Stomach smooth muscle (tissue), 2 donors: ENCODE measurements at regions not wholly inside any gene's neighbourhood (a gene's known extent, or its start where the extent isn't known, plus 50 kb on each side); places are given as distances from the start of the nearest gene placed in this dataset.
"Not testable (repeated sequence)": the region's sequence is repeated elsewhere in the genome, so short reads cannot be mapped to it uniquely, and the experiment has no call there.

Source experiments
- H3K27ac ChIP-seq: one replicate; pipeline ENCODE4 v1.7.0; 2013; ENCODE audit warnings: mild to moderate bottlenecking, low read length, inconsistent platforms
- H3K27me3 ChIP-seq, 2 donors: one replicate each; pipeline ENCODE4 v1.7.0; 2013; ENCODE audit warnings: low read length in 2 of 2; ENCODE audit not compliant: insufficient read depth in 2 of 2, control insufficient read depth in 1 of 2
- H3K36me3 ChIP-seq, 2 donors: one replicate each; pipeline ENCODE4 v1.7.0; 2013; ENCODE audit warnings: low read length in 2 of 2; ENCODE audit not compliant: control insufficient read depth in 2 of 2, insufficient read depth in 2 of 2
- H3K4me1 ChIP-seq: one replicate; pipeline ENCODE4 v1.7.0; 2013; ENCODE audit warnings: low read length; ENCODE audit not compliant: control insufficient read depth, insufficient read depth
- H3K4me3 ChIP-seq, 2 donors: one replicate each; pipeline ENCODE4 v1.7.0; 2013; ENCODE audit warnings: low read length in 2 of 2
- H3K9ac ChIP-seq, 2 donors: one replicate each; pipeline ENCODE4 v1.7.0; 2013; ENCODE audit warnings: low read length in 2 of 2, mild to moderate bottlenecking in 1 of 2
- H3K9me3 ChIP-seq, 2 donors: one replicate each; pipeline ENCODE4 v1.7.0; 2013; ENCODE audit warnings: low read length in 2 of 2; ENCODE audit not compliant: control insufficient read depth in 2 of 2
- donor health status: healthy.
- donor health status: Pancreatic carcinoma.

DNA sequence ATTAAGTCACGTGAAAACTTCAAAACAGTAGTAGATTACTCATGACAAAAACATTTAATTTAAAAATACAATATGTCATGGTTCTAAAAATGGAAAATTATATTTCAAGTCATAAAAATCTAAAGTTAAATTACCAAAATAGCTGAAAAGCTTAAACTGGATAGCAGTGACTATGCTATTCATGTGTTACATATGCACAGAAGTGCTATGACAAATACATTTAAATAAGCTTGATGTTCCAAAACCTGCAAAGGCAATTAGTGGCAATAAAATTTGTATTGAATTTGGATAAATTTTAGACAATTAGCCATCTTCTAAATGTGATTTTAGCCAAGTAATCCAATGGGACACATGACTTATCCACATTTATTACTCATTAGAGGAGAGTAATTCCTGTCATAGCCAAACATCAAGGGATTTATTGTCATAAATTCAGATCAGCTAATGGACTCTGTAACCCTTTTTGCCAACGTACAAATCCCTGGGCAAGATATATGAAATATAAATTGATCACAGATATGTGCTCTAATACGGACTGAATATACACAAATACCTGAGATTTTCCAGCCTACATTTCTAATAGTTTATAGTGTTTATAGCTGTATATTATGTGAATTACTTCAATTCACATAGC is 419.4 kb downstream of the ISL1 start:
- no peak overlapping the region for H3K4me3 ChIP-seq
- no peaks in the 10 kb centered on the region for H3K36me3 ChIP-seq
- no peaks in the 10 kb centered on the region for H3K4me1 ChIP-seq
- no peaks in the 10 kb centered on the region for H3K27me3 ChIP-seq
- no peaks in the 10 kb centered on the region for H3K9me3 ChIP-seq
- no peak overlapping the region for H3K9ac ChIP-seq
- H3K27ac ChIP-seq = no peak overlapping the region

DNA sequence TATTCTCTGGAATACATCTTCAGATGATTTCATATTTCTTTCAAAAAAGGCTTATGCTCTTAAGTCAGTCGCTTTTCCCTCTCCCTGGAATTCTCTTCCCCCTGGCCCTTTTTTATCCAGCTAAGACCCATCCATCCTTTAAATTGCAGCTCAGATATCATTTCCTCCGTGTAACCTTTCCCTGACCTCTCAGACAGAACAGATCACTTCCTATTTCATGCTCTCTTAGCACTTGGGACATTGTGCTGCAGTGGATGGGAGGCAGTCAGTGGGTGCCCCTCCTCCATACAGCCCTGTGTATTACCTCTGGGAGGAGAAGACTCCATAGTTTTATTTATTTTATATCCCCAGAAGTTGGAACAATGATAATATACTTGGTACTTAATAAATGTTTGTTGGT is 423.4 kb downstream of the ISL1 start:
- Histone ChIP-seq H3K4me1 (no peaks in the 10 kb centered on the region), H3K36me3 (no peaks in the 10 kb centered on the region), H3K9me3 (no peaks in the 10 kb centered on the region), H3K27me3 (no peaks in the 10 kb centered on the region), H3K4me3 (no peak overlapping the region), H3K9ac (no peak overlapping the region), H3K27ac (no peak overlapping the region)

DNA sequence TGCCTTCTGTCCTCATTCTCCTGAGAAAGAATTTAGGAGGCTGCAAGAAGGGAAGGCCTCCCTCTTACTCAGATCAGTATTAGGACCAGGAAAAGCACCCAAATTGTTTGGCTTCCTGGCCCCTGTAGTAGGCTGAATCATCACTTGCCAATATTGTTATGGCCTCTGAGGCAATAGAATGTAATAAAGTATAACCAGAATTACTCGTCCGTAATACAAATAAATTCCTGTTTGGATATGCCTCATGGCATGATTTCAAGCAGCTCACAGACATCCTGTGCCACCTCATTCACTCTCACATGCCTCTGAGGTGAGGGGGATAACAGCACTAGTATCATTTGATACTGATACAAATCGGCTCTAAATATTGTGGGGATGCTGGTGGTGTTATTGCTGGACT is 427.3 kb downstream of the ISL1 start:
- Histone ChIP-seq H3K27ac (no peak overlapping the region), H3K4me3 (no peak overlapping the region), H3K4me1 (no peaks in the 10 kb centered on the region), H3K36me3 (no peaks in the 10 kb centered on the region), H3K9me3 (no peaks in the 10 kb centered on the region), H3K9ac (no peak overlapping the region), H3K27me3 (no peaks in the 10 kb centered on the region)

DNA sequence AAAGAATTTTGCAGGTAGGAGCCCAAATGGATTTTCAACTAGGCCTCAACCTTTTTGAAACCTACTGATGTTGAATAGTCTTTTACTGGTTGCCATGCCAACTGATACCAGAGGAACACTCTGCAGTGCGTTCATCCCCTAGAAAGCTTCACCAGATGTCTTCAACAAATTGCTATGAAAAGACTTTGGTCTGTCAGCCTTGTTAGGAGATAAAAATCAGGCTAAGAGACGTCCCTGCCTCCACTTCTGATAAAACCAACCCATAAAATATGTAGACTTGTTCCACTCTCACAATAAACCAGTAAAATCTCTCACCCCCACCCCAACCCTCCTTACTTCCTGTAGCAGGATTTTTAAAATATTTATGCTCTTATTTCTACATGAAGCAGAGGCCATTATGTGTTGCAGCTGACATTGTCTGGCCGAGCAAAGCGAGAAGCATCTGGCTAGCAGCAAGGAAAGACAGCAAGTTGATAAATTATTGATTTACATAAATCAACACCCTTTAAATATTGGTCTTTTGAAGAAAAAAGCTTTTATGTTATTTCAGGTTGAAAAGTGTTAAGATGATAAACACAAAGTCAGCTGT is 428.7 kb downstream of the ISL1 start:
- Histone ChIP-seq H3K27me3 (no peaks in the 10 kb centered on the region), H3K27ac (no peak overlapping the region), H3K9me3 (no peaks in the 10 kb centered on the region), H3K9ac (no peak overlapping the region), H3K4me3 (no peak overlapping the region), H3K36me3 (no peaks in the 10 kb centered on the region), H3K4me1 (no peaks in the 10 kb centered on the region)

DNA sequence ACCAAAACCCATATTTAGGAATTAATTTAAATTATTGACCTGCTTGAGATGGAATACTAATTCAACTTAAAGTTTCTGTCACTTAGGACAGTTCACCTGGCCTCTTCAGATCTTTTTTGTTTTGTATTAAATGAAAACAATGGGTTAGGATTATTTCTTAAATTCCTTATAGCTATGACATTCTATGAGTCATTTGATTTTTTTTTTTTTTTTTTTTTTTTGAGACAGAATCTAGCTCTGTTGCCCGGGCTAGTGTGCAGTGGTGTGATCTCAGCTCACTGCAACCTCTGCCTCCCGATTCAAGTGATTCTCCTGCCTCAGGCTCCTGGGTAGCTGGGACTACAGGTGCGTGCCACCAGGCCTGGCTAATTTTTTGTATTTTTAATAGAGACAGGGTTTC is 431.6 kb downstream of the ISL1 start:
- H3K4me1 ChIP-seq, H3K27ac ChIP-seq, H3K27me3 ChIP-seq, H3K9ac ChIP-seq, H3K36me3 ChIP-seq, H3K4me3 ChIP-seq, H3K9me3 ChIP-seq: not testable (repeated sequence)

DNA sequence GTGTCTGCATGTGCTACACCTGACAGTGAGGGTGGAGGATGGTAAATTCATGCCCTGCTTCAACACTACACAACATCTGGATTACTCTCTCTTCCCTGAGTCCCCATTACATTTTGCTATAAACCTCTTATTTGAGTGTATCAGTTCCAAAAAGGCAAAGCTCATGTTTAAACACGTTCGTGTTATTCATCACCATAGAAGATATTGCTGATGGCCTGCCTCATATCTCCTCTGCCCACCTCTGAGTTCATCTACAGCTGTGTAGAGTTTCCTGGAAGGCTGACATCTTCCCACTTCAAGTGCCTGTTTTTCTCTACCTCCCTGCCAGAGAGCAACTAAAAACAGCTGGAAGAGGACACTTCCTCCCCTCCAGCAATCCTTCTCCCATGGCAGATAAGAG is 433.2 kb downstream of the ISL1 start:
- Histone ChIP-seq H3K9ac (no peak overlapping the region), H3K4me3 (no peak overlapping the region), H3K27me3 (no peaks in the 10 kb centered on the region), H3K27ac (no peak overlapping the region), H3K36me3 (no peaks in the 10 kb centered on the region), H3K4me1 (no peaks in the 10 kb centered on the region), H3K9me3 (no peaks in the 10 kb centered on the region)

DNA sequence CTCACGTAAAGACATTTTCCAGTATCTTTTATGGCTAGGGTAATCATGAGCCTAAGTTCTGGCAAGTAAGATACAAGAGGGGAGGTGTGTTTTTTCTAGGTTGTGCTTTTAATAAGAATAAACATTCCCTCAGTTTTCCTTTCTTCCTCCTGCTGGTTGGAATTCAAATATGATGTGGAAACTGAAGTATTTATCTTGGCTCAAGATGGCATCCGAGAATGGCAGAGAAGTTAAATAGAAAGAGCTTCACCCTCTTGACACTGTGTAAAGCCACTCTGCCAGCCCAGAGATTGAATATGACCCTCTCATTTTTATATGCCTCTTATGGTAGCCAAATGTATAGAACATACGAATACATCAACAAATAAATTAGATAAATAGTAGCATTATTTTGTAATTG is 438.4 kb downstream of the ISL1 start:
- no peak overlapping the region for H3K4me3 ChIP-seq
- no peak overlapping the region for H3K9ac ChIP-seq
- no peak overlapping the region for H3K27ac ChIP-seq
- no peaks in the 10 kb centered on the region for H3K9me3 ChIP-seq
- H3K4me1 ChIP-seq = no peaks in the 10 kb centered on the region
- no peaks in the 10 kb centered on the region for H3K27me3 ChIP-seq
- H3K36me3 ChIP-seq = no peaks in the 10 kb centered on the region

DNA sequence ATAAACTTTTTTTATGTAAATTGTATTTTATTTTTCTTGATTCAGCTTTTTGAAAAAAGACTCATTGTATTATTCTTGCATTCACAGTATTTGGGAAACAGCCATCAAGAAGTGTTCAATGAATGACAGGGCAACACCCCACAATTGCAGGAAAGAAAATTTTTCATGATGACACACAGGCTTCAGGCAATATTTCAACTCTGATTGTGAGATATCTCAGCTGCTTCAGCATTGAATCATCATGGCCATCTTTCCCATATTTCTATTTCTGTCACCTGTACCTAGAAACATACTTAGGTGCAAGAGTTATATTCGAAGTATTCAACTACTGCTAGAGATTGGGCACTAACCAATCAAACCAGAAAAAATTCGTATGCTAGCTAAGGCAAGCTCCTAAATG is 446.0 kb downstream of the ISL1 start:
- Histone ChIP-seq H3K9me3 (no peaks in the 10 kb centered on the region), H3K27me3 (no peaks in the 10 kb centered on the region), H3K4me1 (no peaks in the 10 kb centered on the region), H3K4me3 (no peak overlapping the region), H3K9ac (no peak overlapping the region), H3K36me3 (no peaks in the 10 kb centered on the region), H3K27ac (no peak overlapping the region)

DNA sequence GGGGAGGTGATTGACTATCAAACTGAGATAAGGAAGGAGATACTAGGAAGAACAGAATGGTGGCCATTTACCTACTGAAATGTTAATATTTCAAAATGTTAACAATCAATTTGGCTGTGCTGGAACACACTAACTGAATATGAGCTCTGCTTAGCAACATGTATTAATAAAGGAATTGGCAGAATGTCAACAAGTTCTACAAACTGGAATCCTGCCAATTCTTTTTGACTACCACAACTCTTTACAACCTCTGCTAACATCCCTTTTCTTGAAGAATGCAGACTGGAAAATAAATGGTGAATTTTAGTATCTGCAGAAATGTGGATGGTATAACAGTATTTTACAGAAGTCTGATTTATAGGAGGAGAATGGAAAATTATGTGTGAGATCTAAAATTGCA is 446.4 kb downstream of the ISL1 start:
- Histone ChIP-seq H3K36me3 (no peaks in the 10 kb centered on the region), H3K27ac (no peak overlapping the region), H3K9me3 (no peaks in the 10 kb centered on the region), H3K4me3 (no peak overlapping the region), H3K9ac (no peak overlapping the region), H3K4me1 (no peaks in the 10 kb centered on the region), H3K27me3 (no peaks in the 10 kb centered on the region)

DNA sequence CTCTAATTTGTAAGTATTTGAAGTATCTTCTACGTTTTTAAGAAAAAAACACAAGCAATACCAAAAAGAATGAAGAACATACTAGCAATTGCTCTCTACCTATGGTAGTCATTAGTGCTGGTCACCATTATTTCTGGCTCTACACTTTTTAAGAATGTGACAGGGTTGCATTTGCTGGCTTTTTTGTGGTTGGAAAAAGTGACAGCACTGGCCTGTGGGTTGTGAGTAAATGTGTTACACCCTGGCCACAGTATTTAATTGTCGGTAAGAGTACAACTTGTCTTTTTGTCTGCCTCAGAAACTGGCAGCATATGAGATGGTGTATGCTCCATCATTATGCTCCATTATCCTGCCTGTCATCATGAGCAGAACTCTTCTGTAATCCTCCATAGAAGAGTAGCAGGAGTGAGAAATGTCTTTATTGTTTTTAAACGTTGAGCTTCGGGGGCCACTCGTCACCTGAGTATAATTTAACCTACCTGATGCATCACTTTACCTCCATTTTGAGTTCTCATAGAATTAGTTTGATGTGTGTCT is 449.8 kb downstream of the ISL1 start:
- Histone ChIP-seq H3K27me3 (no peaks in the 10 kb centered on the region), H3K9me3 (no peaks in the 10 kb centered on the region), H3K4me3 (no peak overlapping the region), H3K4me1 (no peaks in the 10 kb centered on the region), H3K27ac (no peak overlapping the region), H3K9ac (no peak overlapping the region), H3K36me3 (no peaks in the 10 kb centered on the region)

DNA sequence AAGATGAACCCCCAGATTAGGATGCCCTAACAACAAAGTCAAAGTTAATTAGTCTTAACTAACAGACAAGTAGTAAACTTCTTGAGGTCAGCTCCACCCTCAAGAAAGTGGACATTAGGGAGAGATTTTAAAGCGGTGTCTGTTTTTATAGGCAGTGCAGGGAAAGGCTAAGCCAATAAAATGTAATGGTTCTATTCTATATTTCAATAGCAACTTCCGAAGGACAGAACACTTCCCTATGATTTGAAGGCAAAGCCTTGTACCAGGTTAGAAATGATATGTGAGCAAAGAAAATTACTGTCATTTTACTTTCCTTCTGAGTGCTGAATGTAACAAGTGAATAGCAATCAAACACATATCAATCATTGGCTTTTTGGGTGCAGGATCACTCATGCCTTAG is 455.2 kb downstream of the ISL1 start:
- Histone ChIP-seq H3K4me1 (no peaks in the 10 kb centered on the region), H3K36me3 (no peaks in the 10 kb centered on the region), H3K27me3 (no peaks in the 10 kb centered on the region), H3K9ac (no peak overlapping the region), H3K9me3 (no peaks in the 10 kb centered on the region), H3K27ac (no peak overlapping the region), H3K4me3 (no peak overlapping the region)
